SK-N-SH (cell line): ENCODE measurements at regions not wholly inside any gene's neighbourhood (a gene's known extent, or its start where the extent isn't known, plus 50 kb on each side); places are given as distances from the start of the nearest gene placed in this dataset.

Experiments used
- CTCF ChIA-PET: fragments of 300-600, 350-600 bp; formaldehyde crosslinking; extraction: SDS; loops from one replicate; lab custom pipeline; 2021; lab: Yijun Ruan, JAX
- POLR2A ChIA-PET: fragments of 350-600 bp; sonication (Branson Sonifier 250); formaldehyde crosslinking; extraction: SDS; loops from one replicate; lab custom pipeline; 2020; ENCODE audit warnings: antibody characterized with exemption, inconsistent platforms; lab: Yijun Ruan, JAX
- DNase-seq: peaks from one replicate; pipeline ENCODE4 v3.0.0; 2012
- H2AFZ ChIP-seq: fragments of 200-600 bp; sonication (generic); 2 replicates; pipeline ENCODE4 v1.8.1; 2016; ENCODE audit warnings: antibody characterized with exemption, mild to moderate bottlenecking, low read depth
- H3F3A ChIP-seq: fragments of 200-600 bp; sonication (generic); replicated peaks from 2 replicates; pipeline ENCODE3; 2016; ENCODE audit warnings: antibody characterized with exemption, mild to moderate bottlenecking; ENCODE audit not compliant: insufficient read depth
- H3K27ac ChIP-seq, 2 experiments: fragments of 200-500 bp in 1 of 2; fragments of 200-600 bp in 1 of 2; sonication (Bioruptor generic) in 1 of 2; sonication (generic), shearing (Covaris generic) in 1 of 2; 2 replicates each; pipeline versions ENCODE4 v1.5.1 to v1.6.1; 2014 to 2016; ENCODE audit warnings: low read depth in 2 of 2, inconsistent platforms in 1 of 2, low read length in 1 of 2, mild to moderate bottlenecking in 1 of 2, mixed read lengths in 1 of 2
- H3K27me3 ChIP-seq: fragments of 200-600 bp; sonication (generic), shearing (Covaris generic); 2 replicates; pipeline ENCODE4 v1.6.1; 2016; ENCODE audit warnings: mixed run types; ENCODE audit not compliant: insufficient read depth
- H3K36me3 ChIP-seq, 2 experiments: fragments of 200-500 bp in 1 of 2; fragments of 200-600 bp in 1 of 2; sonication (Bioruptor generic) in 1 of 2; sonication (generic) in 1 of 2; replicated peaks in 1 of 2; 2 replicates each; pipeline versions ENCODE3 to v1.5.1; 2014 to 2016; ENCODE audit warnings: low read length in 1 of 2, mild to moderate bottlenecking in 1 of 2; ENCODE audit not compliant: insufficient read depth in 2 of 2, control insufficient read depth in 1 of 2
- H3K4me1 ChIP-seq, 2 experiments: fragments of 200-500 bp in 1 of 2; fragments of 200-600 bp in 1 of 2; sonication (Bioruptor generic) in 1 of 2; sonication (generic), shearing (Covaris generic) in 1 of 2; 2 replicates each; pipeline versions ENCODE4 v1.5.1 to v1.6.1; 2014 to 2016; ENCODE audit warnings: low read depth in 1 of 2, low read length in 1 of 2, mixed run types in 1 of 2; ENCODE audit not compliant: insufficient read depth in 2 of 2, control insufficient read depth in 1 of 2
- H3K4me2 ChIP-seq: fragments of 200-600 bp; sonication (generic), shearing (Covaris generic); 2 replicates; pipeline ENCODE4 v1.6.1; 2017; ENCODE audit warnings: mixed run types
- H3K4me3 ChIP-seq, 2 experiments: fragments of 200-500 bp in 1 of 2; fragments of 200-600 bp in 1 of 2; sonication (Bioruptor generic) in 1 of 2; sonication (generic), shearing (Covaris generic) in 1 of 2; 2 replicates each; pipeline versions ENCODE4 v1.5.1 to v1.8.1; 2014 to 2016; ENCODE audit warnings: low read depth in 2 of 2, inconsistent platforms in 1 of 2, low read length in 1 of 2, mild to moderate bottlenecking in 1 of 2, mixed read lengths in 1 of 2, moderate library complexity in 1 of 2
- H3K79me2 ChIP-seq: fragments of 200-600 bp; sonication (generic); 2 replicates; pipeline ENCODE4 v1.8.1; 2017; ENCODE audit warnings: mild to moderate bottlenecking; ENCODE audit not compliant: insufficient read depth
- H3K9ac ChIP-seq: fragments of 200-600 bp; sonication (generic); 2 replicates; pipeline ENCODE4 v1.6.1; 2017; ENCODE audit warnings: mixed run types
- H3K9me2 ChIP-seq: fragments of 200-600 bp; sonication (generic); 2 replicates; pipeline ENCODE4 v1.6.1; 2017; ENCODE audit warnings: mixed run types
- H3K9me3 ChIP-seq: fragments of 200-600 bp; sonication (generic); 2 replicates; pipeline ENCODE4 v1.6.1; 2017; ENCODE audit warnings: mixed run types, mild to moderate bottlenecking, moderate library complexity
- H4K20me1 ChIP-seq: fragments of 200-600 bp; sonication (generic); 2 replicates; pipeline ENCODE4 v1.6.1; 2017; ENCODE audit warnings: mild to moderate bottlenecking, mixed run types; ENCODE audit not compliant: insufficient read depth
- EP300 ChIP-seq, 2 experiments: IDR thresholded peaks; 2 replicates each; pipeline versions ENCODE4 v1.4.0 to v1.6.1; 2012; ENCODE audit warnings: borderline replicate concordance in 1 of 2, low read depth in 1 of 2, low read length in 1 of 2
- EZH2phosphoT487 ChIP-seq: fragments of 200-600 bp; sonication (generic); IDR thresholded peaks from 2 replicates; pipeline ENCODE4 v1.6.1; 2017; ENCODE audit warnings: low read depth, mixed run types, mild to moderate bottlenecking, antibody characterized with exemption, moderate library complexity, borderline replicate concordance
- FOSL2 ChIP-seq: IDR thresholded peaks from 2 replicates; pipeline ENCODE4 v1.4.0; 2012; ENCODE audit warnings: low read depth, mild to moderate bottlenecking, moderate library complexity, borderline replicate concordance
- JUND ChIP-seq: IDR thresholded peaks from 2 replicates; pipeline ENCODE4 v1.4.0; 2012
- MAX ChIP-seq: IDR thresholded peaks from 2 replicates; pipeline ENCODE4 v1.4.0; 2012; ENCODE audit warnings: low read depth
- MEF2A ChIP-seq: IDR thresholded peaks from 2 replicates; pipeline ENCODE4 v1.4.0; 2012; ENCODE audit warnings: low read depth, borderline replicate concordance
- NFIC ChIP-seq: IDR thresholded peaks from 2 replicates; pipeline ENCODE4 v1.4.0; 2012; ENCODE audit warnings: borderline replicate concordance
- PBX3 ChIP-seq: IDR thresholded peaks from 2 replicates; pipeline ENCODE4; 2012
- RAD21 ChIP-seq: IDR thresholded peaks from 2 replicates; pipeline ENCODE4 v1.6.1; 2012; ENCODE audit warnings: mild to moderate bottlenecking, low read length
- RXRA ChIP-seq: IDR thresholded peaks from 2 replicates; pipeline ENCODE4 v1.4.0; 2012; ENCODE audit warnings: low read depth, mild to moderate bottlenecking, borderline replicate concordance
- SIN3A ChIP-seq: IDR thresholded peaks from 2 replicates; pipeline ENCODE4 v1.6.1; 2012; ENCODE audit warnings: low read depth, mild to moderate bottlenecking, low read length, moderate library complexity, borderline replicate concordance
- TAF1 ChIP-seq: IDR thresholded peaks from 2 replicates; pipeline ENCODE4 v1.6.1; 2012; ENCODE audit warnings: low read depth, mild to moderate bottlenecking, low read length, moderate library complexity, borderline replicate concordance
- TCF12 ChIP-seq: IDR thresholded peaks from 2 replicates; pipeline ENCODE4 v1.4.0; 2012
- TEAD4 ChIP-seq: IDR thresholded peaks from 2 replicates; pipeline ENCODE4 v1.4.0; 2012; ENCODE audit warnings: mild to moderate bottlenecking, borderline replicate concordance; ENCODE audit not compliant: insufficient read depth
- WGBS: methylation state at CpG from one replicate; pipeline ENCODE4 v1.1.6; 2017; ENCODE audit warnings: low lambda C conversion rate; 5-methylcytosine and 5-hydroxymethylcytosine counted together

DNA sequence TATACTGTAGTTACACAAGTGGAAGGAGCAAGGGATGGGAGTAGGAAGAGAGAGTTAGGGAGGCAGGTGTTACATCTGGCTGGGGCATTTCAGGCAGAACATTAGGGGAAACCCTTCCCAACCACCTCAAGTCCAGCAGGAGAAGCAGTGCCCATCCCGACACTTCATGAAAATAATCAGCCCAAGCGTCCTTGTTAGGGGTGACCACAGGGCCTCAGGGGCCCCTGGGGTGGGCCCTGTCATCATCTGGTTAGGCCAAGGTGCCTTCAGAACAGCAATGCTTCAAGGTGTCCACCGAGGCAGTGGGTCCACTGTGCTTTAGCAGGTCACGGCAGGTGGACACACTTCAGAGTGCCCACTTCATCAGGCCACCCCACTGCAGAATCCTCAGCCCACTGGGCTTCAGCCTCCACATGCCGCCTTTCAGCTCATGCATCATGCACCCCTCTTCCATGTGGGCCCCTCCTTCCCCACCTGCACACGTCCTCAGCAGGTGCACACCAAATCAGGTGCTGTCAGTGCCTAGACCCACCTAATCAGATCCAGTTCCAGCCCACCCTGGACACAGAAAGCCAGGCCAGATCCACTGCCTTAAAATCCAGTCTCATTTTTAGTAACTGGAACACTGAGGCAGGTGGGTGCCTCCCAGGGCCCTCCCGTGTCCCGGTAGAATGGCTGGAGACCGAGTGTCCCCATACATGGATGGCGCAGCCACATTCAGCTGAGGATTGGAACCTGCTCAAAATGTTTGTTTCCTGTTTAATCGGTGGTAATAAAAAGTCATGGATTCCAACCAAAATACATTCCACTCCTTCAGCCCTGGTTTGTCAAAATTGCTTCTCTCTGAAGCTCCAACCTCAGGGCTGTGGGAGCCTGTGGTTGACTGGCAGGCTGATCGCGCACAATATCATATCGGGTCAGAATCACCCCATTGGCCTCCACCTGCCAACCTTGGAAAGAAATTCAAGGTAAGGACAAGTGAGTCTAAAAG, 99.5 kb downstream of the ANKRD60 start:
- WGBS: 85% methylated on average over 14 of the region's 14 CpGs
- peaks cover 16 to 25% of the 10 kb centered on the region in 2 experiments for H3K4me1 ChIP-seq
- no peak overlapping the region for H3K27ac ChIP-seq
- no peak overlapping the region for H3K4me2 ChIP-seq
- H4K20me1 ChIP-seq: no peaks in the 10 kb centered on the region
- no peak overlapping the region for H3K9ac ChIP-seq
- TF ChIP-seq RXRA: no peak
- no peak for TF ChIP-seq JUND
- TF ChIP-seq TAF1: no peak
- no peak for TF ChIP-seq RAD21
- no peak for TF ChIP-seq EZH2phosphoT487
- TF ChIP-seq TCF12: no peak
- no peaks in the 10 kb centered on the region for H3K36me3 ChIP-seq
- H3K4me3 ChIP-seq: no peak overlapping the region
- H3K9me3 ChIP-seq: 0 out of 2 replicates have a peak, but pooled peaks cover 4% of the 10 kb centered on the region
- H3K9me2 ChIP-seq: no peaks in the 10 kb centered on the region
- no peaks in the 10 kb centered on the region for H3K27me3 ChIP-seq
- peaks cover 6% of the 10 kb centered on the region for H3F3A ChIP-seq
- ChIA-PET POLR2A (no interaction called here), CTCF (interaction anchor here (2.7 kb wide), 1 partner anchor 13 kb away, joined by 8 read pairs; no protein-coding TSS in a partner anchor)
- no peak for DNase-seq
- no peaks in the 10 kb centered on the region for H3K79me2 ChIP-seq
- no peak overlapping the region for H2AFZ ChIP-seq

DNA sequence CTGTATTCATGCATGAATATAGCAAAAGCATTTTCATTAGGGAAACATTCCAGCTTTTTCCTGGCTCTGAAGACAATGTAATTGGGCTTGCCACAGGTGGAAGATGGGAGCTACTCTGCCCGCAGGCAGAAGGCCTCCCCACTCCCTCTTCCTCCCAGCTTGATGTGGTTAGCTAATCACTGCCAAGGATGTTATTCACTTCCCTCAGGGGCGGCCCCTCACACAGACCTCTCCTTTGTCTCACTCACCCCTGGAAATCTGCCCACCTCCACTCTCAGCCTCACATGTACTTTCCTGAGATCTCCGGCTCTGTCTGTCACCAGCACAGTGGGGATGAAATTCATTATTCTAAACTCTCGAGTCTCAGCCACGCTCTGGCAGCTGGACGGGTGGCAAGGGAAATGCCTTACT, 100.7 kb downstream of the ANKRD60 start:
- DNase-seq: no peak
- H3K79me2 ChIP-seq: no peaks in the 10 kb centered on the region
- 20% methylated on average over 6 of the region's 6 CpGs for WGBS
- H3K9me3 ChIP-seq: 0 out of 2 replicates have a peak, but pooled peaks cover 4% of the 10 kb centered on the region
- H2AFZ ChIP-seq: no peak overlapping the region
- H3K27ac ChIP-seq: peak overlapping the region in 1 of 2 experiments; percentile 9; a peak in 1 of 4 replicates
- peaks cover 16 to 25% of the 10 kb centered on the region in 2 experiments for H3K4me1 ChIP-seq
- no peak overlapping the region; a peak in 1 of 4 replicates for H3K4me3 ChIP-seq
- H3F3A ChIP-seq: peaks cover 6% of the 10 kb centered on the region
- H3K27me3 ChIP-seq: no peaks in the 10 kb centered on the region
- peak overlapping the region; percentile 72 for H3K4me2 ChIP-seq
- H3K36me3 ChIP-seq: no peaks in the 10 kb centered on the region
- no peaks in the 10 kb centered on the region for H3K9me2 ChIP-seq
- ChIA-PET POLR2A (no interaction called here), CTCF (interaction anchor here (2.7 kb wide), 1 partner anchor 12 kb away, joined by 8 read pairs; no protein-coding TSS in a partner anchor)
- no peaks in the 10 kb centered on the region for H4K20me1 ChIP-seq
- H3K9ac ChIP-seq: peak overlapping the region; percentile 19; the same call in 1 of the 2 replicates
- TF ChIP-seq TEAD4 (0 out of 2 replicates have a peak, but pooled peaks have one; percentile 62), EP300 (IDR thresholded peaks at IDR 0.05; ENCODE audit: borderline replicate concordance in 1 of 2, low read depth in 1 of 2, low read length in 1 of 2) (peak in 1 of 2 experiments; percentile 79; a peak in 2 of 4 replicates), SIN3A (0 out of 2 replicates have a peak, but pooled peaks have one; percentile 24), NFIC (peak; percentile 92), MAX (no peak; the same call in 1 of the 2 replicates), TCF12 (peak; percentile 90), FOSL2 (0 out of 2 replicates have a peak, but pooled peaks have one; percentile 36), JUND (peak; percentile 43), MEF2A (no peak; the same call in 1 of the 2 replicates), RXRA (no peak), PBX3 (peak; percentile 79)
- TF ChIP-seq, all 33 proteins: peak for 8
